ENCODE measurements at regions not wholly inside any gene's neighbourhood (a gene's known extent, or its start where the extent isn't known, plus 50 kb on each side); places are given as distances from the start of the nearest gene placed in this dataset.

DNA sequence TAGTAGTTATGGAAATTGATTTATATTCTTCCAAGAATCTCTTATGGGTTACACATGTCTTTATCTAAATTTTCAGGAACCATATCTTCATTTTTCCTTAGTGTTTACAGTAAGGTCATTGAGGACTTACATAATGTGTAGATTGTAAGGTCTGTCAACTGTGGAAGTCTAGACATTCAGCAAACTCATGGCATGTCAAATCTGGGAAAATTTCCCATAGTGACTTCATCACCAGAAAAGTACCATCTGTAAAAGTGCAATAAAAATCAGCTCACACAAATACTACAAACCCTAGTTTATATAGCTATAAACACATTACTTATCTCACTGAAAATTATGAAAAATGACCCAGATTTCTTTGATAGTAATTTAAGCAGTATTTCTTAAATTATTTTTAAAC lies 419.4 kb downstream of the MTRR start:
- Mint-ChIP-seq H3K27me3 (no peaks in the 10 kb centered on the region), H3K9me3 (peaks cover 4% of the 10 kb centered on the region), H3K4me3 (no peak overlapping the region), H3K36me3 (ENCODE audit: low read depth) (no peaks in the 10 kb centered on the region), H3K27ac (no peak overlapping the region), H3K4me1 (ENCODE audit: low read depth) (no peaks in the 10 kb centered on the region)
- Histone ChIP-seq H3K4me3 (ENCODE audit: low read length) (no peak overlapping the region), H3K4me1 (ENCODE audit: insufficient read depth, low read length) (no peaks in the 10 kb centered on the region), H3K36me3 (ENCODE audit: insufficient read depth, low read length) (no peaks in the 10 kb centered on the region), H3K27me3 (ENCODE audit: control insufficient read depth in 1 of 2, insufficient read depth in 2 of 2, low read length in 2 of 2) (no peaks in the 10 kb centered on the region), H3K27ac (ENCODE audit: low read depth in 1 of 2, low read length in 2 of 2) (no peak overlapping the region), H3K9me3 (ENCODE audit: control insufficient read depth in 1 of 2, insufficient read depth in 1 of 2, low read length in 2 of 2) (no peaks in the 10 kb centered on the region)
- DNase-seq (no peak), ATAC-seq (ENCODE audit: poor library complexity) (no peak)
- TF ChIP-seq, protein P1, sequence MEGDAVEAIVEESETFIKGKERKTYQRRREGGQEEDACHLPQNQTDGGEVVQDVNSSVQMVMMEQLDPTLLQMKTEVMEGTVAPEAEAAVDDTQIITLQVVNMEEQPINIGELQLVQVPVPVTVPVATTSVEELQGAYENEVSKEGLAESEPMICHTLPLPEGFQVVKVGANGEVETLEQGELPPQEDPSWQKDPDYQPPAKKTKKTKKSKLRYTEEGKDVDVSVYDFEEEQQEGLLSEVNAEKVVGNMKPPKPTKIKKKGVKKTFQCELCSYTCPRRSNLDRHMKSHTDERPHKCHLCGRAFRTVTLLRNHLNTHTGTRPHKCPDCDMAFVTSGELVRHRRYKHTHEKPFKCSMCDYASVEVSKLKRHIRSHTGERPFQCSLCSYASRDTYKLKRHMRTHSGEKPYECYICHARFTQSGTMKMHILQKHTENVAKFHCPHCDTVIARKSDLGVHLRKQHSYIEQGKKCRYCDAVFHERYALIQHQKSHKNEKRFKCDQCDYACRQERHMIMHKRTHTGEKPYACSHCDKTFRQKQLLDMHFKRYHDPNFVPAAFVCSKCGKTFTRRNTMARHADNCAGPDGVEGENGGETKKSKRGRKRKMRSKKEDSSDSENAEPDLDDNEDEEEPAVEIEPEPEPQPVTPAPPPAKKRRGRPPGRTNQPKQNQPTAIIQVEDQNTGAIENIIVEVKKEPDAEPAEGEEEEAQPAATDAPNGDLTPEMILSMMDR (IDR thresholded peaks at IDR 0.05): no peak
- ChIA-PET POLR2A (no interaction called here), CTCF (no interaction called here)
- intact Hi-C loops (cut with DNase I, micrococcal nuclease): no loop called here

DNA sequence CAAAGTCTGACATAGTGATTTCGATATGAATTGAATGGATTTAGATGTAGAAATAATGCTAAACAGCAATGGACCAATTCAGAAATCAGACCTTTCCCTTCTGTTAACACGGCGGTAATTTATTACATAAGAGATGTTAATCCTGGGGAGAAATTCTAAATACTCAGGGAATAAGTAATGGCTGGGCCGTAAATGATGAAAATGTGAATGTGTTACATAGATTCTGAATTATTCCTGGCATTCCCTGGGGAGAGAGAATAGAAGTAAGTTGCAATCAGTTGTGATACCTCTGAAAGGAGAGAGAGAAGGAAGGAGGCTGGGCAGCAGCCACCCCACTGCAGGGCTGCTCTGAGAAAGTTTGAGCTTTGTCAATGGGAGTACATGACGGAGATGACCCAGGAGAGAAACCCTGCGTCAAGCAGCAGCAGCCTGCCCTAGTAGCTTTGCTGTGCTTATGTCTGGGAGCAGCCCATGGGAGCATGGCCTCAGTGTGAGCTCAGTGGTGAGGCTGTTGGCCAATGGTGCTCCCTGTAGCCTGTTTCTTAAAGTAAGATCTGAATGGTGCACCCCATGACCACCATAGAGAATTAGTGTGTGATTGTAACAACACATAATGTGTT lies 420.1 kb downstream of the MTRR start:
- Mint-ChIP-seq H3K4me1 (ENCODE audit: low read depth) (no peaks in the 10 kb centered on the region), H3K36me3 (ENCODE audit: low read depth) (no peaks in the 10 kb centered on the region), H3K27ac (no peak overlapping the region), H3K27me3 (no peaks in the 10 kb centered on the region), H3K4me3 (no peak overlapping the region), H3K9me3 (peaks cover 4% of the 10 kb centered on the region)
- Histone ChIP-seq H3K36me3 (ENCODE audit: insufficient read depth, low read length) (no peaks in the 10 kb centered on the region), H3K4me1 (ENCODE audit: insufficient read depth, low read length) (no peaks in the 10 kb centered on the region), H3K4me3 (ENCODE audit: low read length) (no peak overlapping the region), H3K9me3 (ENCODE audit: control insufficient read depth in 1 of 2, insufficient read depth in 1 of 2, low read length in 2 of 2) (no peaks in the 10 kb centered on the region), H3K27me3 (ENCODE audit: control insufficient read depth in 1 of 2, insufficient read depth in 2 of 2, low read length in 2 of 2) (no peaks in the 10 kb centered on the region), H3K27ac (ENCODE audit: low read depth in 1 of 2, low read length in 2 of 2) (no peak overlapping the region)
- ChIA-PET CTCF (no interaction called here), POLR2A (no interaction called here)
- TF ChIP-seq, protein P1 (IDR thresholded peaks at IDR 0.05): no peak
- intact Hi-C loops (cut with DNase I, micrococcal nuclease): no loop called here
- ATAC-seq (ENCODE audit: poor library complexity) (no peak), DNase-seq (no peak)

DNA sequence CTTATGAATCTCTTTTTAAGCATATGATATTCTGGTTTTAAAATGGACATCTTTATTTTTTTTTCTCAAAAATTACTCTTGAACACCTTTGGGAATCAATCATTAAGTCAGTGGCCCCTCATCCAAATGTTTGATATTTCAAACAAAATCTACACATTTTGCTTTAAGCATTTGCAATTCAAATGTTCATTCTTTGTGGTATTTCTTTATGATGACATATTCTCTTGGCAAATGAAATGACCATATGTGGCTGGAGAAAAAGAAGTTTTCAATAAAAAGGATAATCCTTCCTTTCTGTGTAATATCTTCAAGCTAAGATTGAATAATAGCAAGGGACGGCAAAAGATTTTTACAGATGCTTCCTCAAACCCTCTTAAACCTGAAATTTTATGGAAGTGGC lies 420.8 kb downstream of the MTRR start:
- Histone ChIP-seq H3K4me1 (ENCODE audit: insufficient read depth, low read length) (no peaks in the 10 kb centered on the region), H3K27ac (ENCODE audit: low read depth in 1 of 2, low read length in 2 of 2) (no peak overlapping the region), H3K27me3 (ENCODE audit: control insufficient read depth in 1 of 2, insufficient read depth in 2 of 2, low read length in 2 of 2) (no peaks in the 10 kb centered on the region), H3K4me3 (ENCODE audit: low read length) (no peak overlapping the region), H3K36me3 (ENCODE audit: insufficient read depth, low read length) (no peaks in the 10 kb centered on the region), H3K9me3 (ENCODE audit: control insufficient read depth in 1 of 2, insufficient read depth in 1 of 2, low read length in 2 of 2) (no peaks in the 10 kb centered on the region)
- Mint-ChIP-seq H3K36me3 (ENCODE audit: low read depth) (no peaks in the 10 kb centered on the region), H3K27ac (no peak overlapping the region), H3K4me1 (ENCODE audit: low read depth) (no peaks in the 10 kb centered on the region), H3K9me3 (peaks cover 4% of the 10 kb centered on the region), H3K4me3 (no peak overlapping the region), H3K27me3 (no peaks in the 10 kb centered on the region)
- POLR2A ChIA-PET: no interaction called here
- CTCF ChIA-PET: no interaction called here
- ATAC-seq (ENCODE audit: poor library complexity) (no peak), DNase-seq (no peak)
- intact Hi-C loops (cut with DNase I, micrococcal nuclease): no loop called here
- TF ChIP-seq, protein P1 (IDR thresholded peaks at IDR 0.05): no peak
